ENCODE measurements at regions not wholly inside any gene's neighbourhood (a gene's known extent, or its start where the extent isn't known, plus 50 kb on each side); places are given as distances from the start of the nearest gene placed in this dataset.

DNA sequence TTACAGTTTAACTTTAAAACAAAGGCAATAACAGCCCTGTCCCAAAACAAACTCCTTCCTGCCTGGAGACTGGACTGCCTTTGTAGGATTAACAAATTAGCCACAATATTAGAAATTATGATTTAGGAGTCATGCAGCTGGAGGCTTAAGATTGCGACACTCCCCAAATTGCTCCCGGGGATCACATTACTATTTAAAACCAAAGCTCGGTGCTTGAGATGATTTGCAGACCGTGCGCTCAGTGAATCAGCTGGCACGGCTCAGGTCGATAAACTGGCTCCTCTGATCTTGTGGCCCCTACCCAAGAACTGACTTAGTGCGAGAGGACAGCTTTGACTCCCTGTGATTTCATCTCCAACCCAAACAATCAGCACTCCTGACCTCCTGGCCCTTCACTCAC lies 829.3 kb downstream of the NLGN4X start:
- no peak for FAIRE-seq
- H3K9me3 Mint-ChIP-seq (ENCODE audit: unreplicated experiment), result no peaks in the 10 kb centered on the region
- no peak overlapping the region for H3K27ac Mint-ChIP-seq (ENCODE audit: unreplicated experiment)
- H3K27me3 ChIP-seq (ENCODE audit: insufficient read depth, low read length), result no peaks in the 10 kb centered on the region
- H3K4me3 ChIP-seq (ENCODE audit: insufficient read depth, low read depth, low read length), result no peak overlapping the region
- H3K4me3 Mint-ChIP-seq (ENCODE audit: unreplicated experiment), result no peak overlapping the region
- no peak overlapping the region for H2AFZ ChIP-seq (ENCODE audit: low read depth, low read length)
- no peak for DNase-seq (ENCODE audit: low read depth)
- no peak overlapping the region for H3K4me2 ChIP-seq (ENCODE audit: low read length)
- no peaks in the 10 kb centered on the region for H3K4me1 ChIP-seq (ENCODE audit: insufficient read depth, low read length)
- no peak overlapping the region for H3K9ac ChIP-seq (ENCODE audit: low read length)
- no peaks in the 10 kb centered on the region for H3K36me3 ChIP-seq (ENCODE audit: insufficient read depth, low read length)
- H3K4me1 Mint-ChIP-seq (ENCODE audit: low read depth, unreplicated experiment), result no peaks in the 10 kb centered on the region
- no peak overlapping the region for H3K27ac ChIP-seq (ENCODE audit: low read depth, low read length)
- H3K36me3 Mint-ChIP-seq (ENCODE audit: low read depth, unreplicated experiment), result no peaks in the 10 kb centered on the region
- no peaks in the 10 kb centered on the region for H3K27me3 Mint-ChIP-seq (ENCODE audit: low read depth, unreplicated experiment)
- H3K79me2 ChIP-seq (ENCODE audit: insufficient read depth, low read length), result no peaks in the 10 kb centered on the region
- TF ChIP-seq, protein P1, sequence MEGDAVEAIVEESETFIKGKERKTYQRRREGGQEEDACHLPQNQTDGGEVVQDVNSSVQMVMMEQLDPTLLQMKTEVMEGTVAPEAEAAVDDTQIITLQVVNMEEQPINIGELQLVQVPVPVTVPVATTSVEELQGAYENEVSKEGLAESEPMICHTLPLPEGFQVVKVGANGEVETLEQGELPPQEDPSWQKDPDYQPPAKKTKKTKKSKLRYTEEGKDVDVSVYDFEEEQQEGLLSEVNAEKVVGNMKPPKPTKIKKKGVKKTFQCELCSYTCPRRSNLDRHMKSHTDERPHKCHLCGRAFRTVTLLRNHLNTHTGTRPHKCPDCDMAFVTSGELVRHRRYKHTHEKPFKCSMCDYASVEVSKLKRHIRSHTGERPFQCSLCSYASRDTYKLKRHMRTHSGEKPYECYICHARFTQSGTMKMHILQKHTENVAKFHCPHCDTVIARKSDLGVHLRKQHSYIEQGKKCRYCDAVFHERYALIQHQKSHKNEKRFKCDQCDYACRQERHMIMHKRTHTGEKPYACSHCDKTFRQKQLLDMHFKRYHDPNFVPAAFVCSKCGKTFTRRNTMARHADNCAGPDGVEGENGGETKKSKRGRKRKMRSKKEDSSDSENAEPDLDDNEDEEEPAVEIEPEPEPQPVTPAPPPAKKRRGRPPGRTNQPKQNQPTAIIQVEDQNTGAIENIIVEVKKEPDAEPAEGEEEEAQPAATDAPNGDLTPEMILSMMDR (IDR thresholded peaks at IDR 0.05; ENCODE audit: insufficient read depth, low read depth, low read length), result no peak
- no peak for TF ChIP-seq EZH2 (IDR thresholded peaks at IDR 0.05; ENCODE audit: insufficient read depth, low read length)
- H4K20me1 ChIP-seq (ENCODE audit: insufficient read depth, low read length), result no peaks in the 10 kb centered on the region
- no peaks in the 10 kb centered on the region for H3K9me3 ChIP-seq (ENCODE audit: insufficient read depth, low read depth, low read length)

DNA sequence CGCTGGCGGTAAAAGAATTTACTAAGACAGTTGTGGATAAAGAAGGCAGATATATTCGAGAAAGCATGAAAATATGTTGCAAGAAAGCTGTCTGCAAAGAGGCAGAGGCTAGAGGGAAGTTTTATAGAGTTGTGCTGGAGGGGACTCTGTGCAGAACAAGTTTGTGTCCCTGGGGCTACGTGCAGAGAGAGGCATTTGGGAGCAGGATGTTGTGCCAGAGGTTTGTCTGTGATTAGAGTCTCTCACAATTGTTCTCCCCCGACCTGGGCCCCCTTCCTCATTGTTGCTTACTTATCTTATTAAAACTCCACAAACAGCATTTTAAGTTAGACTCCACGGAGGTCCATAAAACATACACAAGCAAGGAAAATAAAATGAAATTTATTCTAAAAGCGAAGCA lies 831.3 kb downstream of the NLGN4X start:
- Histone ChIP-seq H3K27me3 (ENCODE audit: insufficient read depth, low read length) (no peaks in the 10 kb centered on the region), H3K9ac (ENCODE audit: low read length) (no peak overlapping the region), H4K20me1 (ENCODE audit: insufficient read depth, low read length) (no peaks in the 10 kb centered on the region), H3K4me2 (ENCODE audit: low read length) (no peak overlapping the region), H3K36me3 (ENCODE audit: insufficient read depth, low read length) (no peaks in the 10 kb centered on the region), H3K4me3 (ENCODE audit: insufficient read depth, low read depth, low read length) (no peak overlapping the region), H2AFZ (ENCODE audit: low read depth, low read length) (no peak overlapping the region), H3K79me2 (ENCODE audit: insufficient read depth, low read length) (no peaks in the 10 kb centered on the region), H3K9me3 (ENCODE audit: insufficient read depth, low read depth, low read length) (no peaks in the 10 kb centered on the region), H3K27ac (ENCODE audit: low read depth, low read length) (no peak overlapping the region), H3K4me1 (ENCODE audit: insufficient read depth, low read length) (no peaks in the 10 kb centered on the region)
- Mint-ChIP-seq H3K27ac (ENCODE audit: unreplicated experiment) (no peak overlapping the region), H3K4me3 (ENCODE audit: unreplicated experiment) (no peak overlapping the region), H3K4me1 (ENCODE audit: low read depth, unreplicated experiment) (no peaks in the 10 kb centered on the region), H3K36me3 (ENCODE audit: low read depth, unreplicated experiment) (no peaks in the 10 kb centered on the region), H3K27me3 (ENCODE audit: low read depth, unreplicated experiment) (no peaks in the 10 kb centered on the region), H3K9me3 (ENCODE audit: unreplicated experiment) (no peaks in the 10 kb centered on the region)
- peak; percentile 29 for FAIRE-seq
- no peak for DNase-seq (ENCODE audit: low read depth)
- TF ChIP-seq EZH2 (IDR thresholded peaks at IDR 0.05; ENCODE audit: insufficient read depth, low read length), result no peak
- TF ChIP-seq, protein P1 (IDR thresholded peaks at IDR 0.05; ENCODE audit: insufficient read depth, low read depth, low read length), result no peak

DNA sequence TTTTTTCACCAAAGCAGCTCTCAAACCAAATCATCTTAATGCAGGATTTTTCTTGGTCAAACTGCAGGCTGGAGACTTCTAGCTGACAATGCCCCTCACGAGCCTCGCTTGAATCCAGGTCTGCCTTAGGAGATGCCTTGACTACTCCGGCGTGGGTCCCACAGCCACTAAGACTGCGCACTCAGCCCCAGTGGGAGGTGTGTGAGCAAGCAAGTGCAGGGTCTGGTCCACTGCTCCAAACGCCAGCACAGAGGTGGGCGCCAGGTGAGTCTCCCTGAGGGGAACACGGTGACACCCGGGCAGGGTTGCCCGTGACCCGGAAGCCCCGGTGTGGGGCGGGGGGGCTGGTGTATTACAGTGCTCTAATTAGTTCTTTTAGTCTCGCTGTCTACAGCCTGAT lies 838.3 kb downstream of the NLGN4X start:
- Histone ChIP-seq H3K9me3 (ENCODE audit: insufficient read depth, low read depth, low read length) (no peaks in the 10 kb centered on the region), H2AFZ (ENCODE audit: low read depth, low read length) (no peak overlapping the region), H4K20me1 (ENCODE audit: insufficient read depth, low read length) (no peaks in the 10 kb centered on the region), H3K79me2 (ENCODE audit: insufficient read depth, low read length) (no peaks in the 10 kb centered on the region), H3K27ac (ENCODE audit: low read depth, low read length) (no peak overlapping the region), H3K9ac (ENCODE audit: low read length) (no peak overlapping the region), H3K4me2 (ENCODE audit: low read length) (no peak overlapping the region), H3K4me1 (ENCODE audit: insufficient read depth, low read length) (no peaks in the 10 kb centered on the region), H3K36me3 (ENCODE audit: insufficient read depth, low read length) (no peaks in the 10 kb centered on the region), H3K4me3 (ENCODE audit: insufficient read depth, low read depth, low read length) (no peak overlapping the region), H3K27me3 (ENCODE audit: insufficient read depth, low read length) (no peaks in the 10 kb centered on the region)
- H3K27ac Mint-ChIP-seq (ENCODE audit: unreplicated experiment), result no peak overlapping the region
- H3K4me1 Mint-ChIP-seq (ENCODE audit: low read depth, unreplicated experiment), result no peaks in the 10 kb centered on the region
- no peak for FAIRE-seq
- no peak overlapping the region for H3K4me3 Mint-ChIP-seq (ENCODE audit: unreplicated experiment)
- H3K36me3 Mint-ChIP-seq (ENCODE audit: low read depth, unreplicated experiment), result no peaks in the 10 kb centered on the region
- H3K9me3 Mint-ChIP-seq (ENCODE audit: unreplicated experiment), result no peaks in the 10 kb centered on the region
- TF ChIP-seq, protein P1 (IDR thresholded peaks at IDR 0.05; ENCODE audit: insufficient read depth, low read depth, low read length), result no peak
- TF ChIP-seq EZH2 (IDR thresholded peaks at IDR 0.05; ENCODE audit: insufficient read depth, low read length), result no peak
- DNase-seq (ENCODE audit: low read depth), result no peak
- no peaks in the 10 kb centered on the region for H3K27me3 Mint-ChIP-seq (ENCODE audit: low read depth, unreplicated experiment)

Measured in astrocyte (in vitro differentiated cells and primary cell).